ENCODE measurements at regions not wholly inside any gene's neighbourhood (a gene's known extent, or its start where the extent isn't known, plus 50 kb on each side); places are given as distances from the start of the nearest gene placed in this dataset.

DNA sequence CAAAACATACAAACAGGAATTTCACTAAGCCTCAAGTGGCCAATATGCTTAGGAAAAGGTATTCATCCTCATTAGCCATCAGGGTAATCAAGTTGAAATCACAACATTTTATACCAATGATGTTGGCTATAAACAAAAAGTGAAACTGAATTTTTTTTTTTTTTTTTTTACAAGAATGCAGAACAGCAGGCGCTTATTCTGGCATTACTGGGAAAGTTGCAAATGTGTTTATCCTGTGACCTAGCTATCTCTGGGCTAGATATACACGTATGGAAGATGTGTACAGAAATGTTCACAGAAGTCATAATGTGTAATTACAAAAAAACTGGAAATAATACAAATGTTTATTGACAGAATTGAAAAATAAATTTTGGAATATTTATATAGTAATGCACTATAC lies 1430.4 kb upstream of the TENM3 start:
- Histone ChIP-seq H3K27ac (no peak overlapping the region), H3K4me2 (no peak overlapping the region)

DNA sequence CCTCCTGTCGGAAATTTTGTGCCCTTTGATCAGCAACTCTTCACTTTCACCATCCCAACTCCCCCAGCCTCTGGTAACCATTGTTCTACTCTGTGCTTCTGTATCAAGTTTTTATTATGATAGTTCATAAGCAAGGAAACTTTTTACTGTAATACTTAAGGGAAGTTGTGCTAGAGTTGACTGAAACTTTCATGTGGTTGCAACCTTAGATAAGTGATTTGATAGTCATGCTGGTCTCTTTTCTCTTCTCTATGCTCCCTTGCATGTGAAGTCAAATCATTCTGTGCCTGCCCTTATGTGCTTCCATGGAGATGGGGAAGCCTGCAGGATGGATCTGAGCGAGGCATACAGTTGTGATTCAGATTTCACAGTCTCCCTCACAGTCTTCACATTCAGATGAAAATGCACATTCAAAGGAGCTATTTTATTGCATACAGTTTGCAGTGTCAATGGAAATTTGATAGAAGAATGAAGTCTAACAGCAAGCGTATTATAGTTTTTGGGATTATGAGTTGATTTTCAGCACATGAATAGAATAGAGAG lies 1428.3 kb upstream of the TENM3 start:
- TF ChIP-seq, protein P1, sequence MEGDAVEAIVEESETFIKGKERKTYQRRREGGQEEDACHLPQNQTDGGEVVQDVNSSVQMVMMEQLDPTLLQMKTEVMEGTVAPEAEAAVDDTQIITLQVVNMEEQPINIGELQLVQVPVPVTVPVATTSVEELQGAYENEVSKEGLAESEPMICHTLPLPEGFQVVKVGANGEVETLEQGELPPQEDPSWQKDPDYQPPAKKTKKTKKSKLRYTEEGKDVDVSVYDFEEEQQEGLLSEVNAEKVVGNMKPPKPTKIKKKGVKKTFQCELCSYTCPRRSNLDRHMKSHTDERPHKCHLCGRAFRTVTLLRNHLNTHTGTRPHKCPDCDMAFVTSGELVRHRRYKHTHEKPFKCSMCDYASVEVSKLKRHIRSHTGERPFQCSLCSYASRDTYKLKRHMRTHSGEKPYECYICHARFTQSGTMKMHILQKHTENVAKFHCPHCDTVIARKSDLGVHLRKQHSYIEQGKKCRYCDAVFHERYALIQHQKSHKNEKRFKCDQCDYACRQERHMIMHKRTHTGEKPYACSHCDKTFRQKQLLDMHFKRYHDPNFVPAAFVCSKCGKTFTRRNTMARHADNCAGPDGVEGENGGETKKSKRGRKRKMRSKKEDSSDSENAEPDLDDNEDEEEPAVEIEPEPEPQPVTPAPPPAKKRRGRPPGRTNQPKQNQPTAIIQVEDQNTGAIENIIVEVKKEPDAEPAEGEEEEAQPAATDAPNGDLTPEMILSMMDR (conservative IDR thresholded peaks at IDR 0.05; ENCODE audit: low read depth, low read length): no peak
- Histone ChIP-seq H3K4me1 (ENCODE audit: low read depth, poor library complexity, severe bottlenecking) (peaks cover 14% of the 10 kb centered on the region), H3K79me2 (ENCODE audit: insufficient read depth, low read depth) (no peaks in the 10 kb centered on the region), H4K20me1 (ENCODE audit: insufficient read depth) (no peaks in the 10 kb centered on the region), H3K36me3 (ENCODE audit: insufficient read depth) (no peaks in the 10 kb centered on the region), H3K27ac (no peak overlapping the region), H3K4me3 (IDR thresholded peaks at IDR 0.05; ENCODE audit: insufficient read depth, low read depth, low read length) (no peak overlapping the region), H3K9ac (no peak overlapping the region), H2AFZ (ENCODE audit: low read depth) (no peak overlapping the region), H3K27me3 (ENCODE audit: insufficient read depth, low read depth) (no peaks in the 10 kb centered on the region), H3K4me2 (no peak overlapping the region)

More for the DNA sequence above, 1430.4 kb upstream of the TENM3 start:
- TF ChIP-seq, protein P1 (conservative IDR thresholded peaks at IDR 0.05; ENCODE audit: low read depth, low read length): no peak
- no peaks in the 10 kb centered on the region for H3K36me3 ChIP-seq (ENCODE audit: insufficient read depth)
- H3K4me3 ChIP-seq (IDR thresholded peaks at IDR 0.05; ENCODE audit: insufficient read depth, low read depth, low read length): no peak overlapping the region
- H2AFZ ChIP-seq (ENCODE audit: low read depth): no peak overlapping the region
- no peak overlapping the region for H3K9ac ChIP-seq
- no peaks in the 10 kb centered on the region for H4K20me1 ChIP-seq (ENCODE audit: insufficient read depth)
- H3K79me2 ChIP-seq (ENCODE audit: insufficient read depth, low read depth): no peaks in the 10 kb centered on the region
- no peaks in the 10 kb centered on the region for H3K27me3 ChIP-seq (ENCODE audit: insufficient read depth, low read depth)
- H3K4me1 ChIP-seq (ENCODE audit: low read depth, poor library complexity, severe bottlenecking): peaks cover 14% of the 10 kb centered on the region

DNA sequence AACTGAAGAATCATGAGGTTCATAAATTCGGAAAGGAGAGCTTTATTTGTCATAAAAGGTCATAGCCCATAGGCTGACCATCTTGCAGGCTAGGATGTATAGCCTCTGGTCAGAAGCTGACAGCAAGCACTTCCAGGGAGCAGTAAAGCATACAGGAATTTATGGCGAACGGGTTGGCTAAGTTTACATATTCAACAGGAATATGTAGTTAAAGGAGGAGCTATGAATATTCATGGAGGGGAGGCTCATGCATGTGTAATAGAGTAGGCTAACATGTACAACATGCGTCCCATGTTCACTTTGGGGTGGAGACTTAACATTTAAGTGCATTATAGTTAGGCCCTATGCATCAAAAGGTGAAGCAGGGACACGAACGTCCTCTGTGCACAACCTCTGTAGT lies 1425.7 kb upstream of the TENM3 start:
- Histone ChIP-seq H3K9ac (no peak overlapping the region), H3K79me2 (ENCODE audit: insufficient read depth, low read depth) (no peaks in the 10 kb centered on the region), H3K27ac (no peak overlapping the region), H3K36me3 (ENCODE audit: insufficient read depth) (no peaks in the 10 kb centered on the region), H3K27me3 (ENCODE audit: insufficient read depth, low read depth) (no peaks in the 10 kb centered on the region), H3K4me2 (no peak overlapping the region), H4K20me1 (ENCODE audit: insufficient read depth) (no peaks in the 10 kb centered on the region), H3K4me1 (ENCODE audit: low read depth, poor library complexity, severe bottlenecking) (peaks cover 6% of the 10 kb centered on the region), H3K4me3 (IDR thresholded peaks at IDR 0.05; ENCODE audit: insufficient read depth, low read depth, low read length) (no peak overlapping the region), H2AFZ (ENCODE audit: low read depth) (no peak overlapping the region)
- TF ChIP-seq, protein P1 (conservative IDR thresholded peaks at IDR 0.05; ENCODE audit: low read depth, low read length): no peak

DNA sequence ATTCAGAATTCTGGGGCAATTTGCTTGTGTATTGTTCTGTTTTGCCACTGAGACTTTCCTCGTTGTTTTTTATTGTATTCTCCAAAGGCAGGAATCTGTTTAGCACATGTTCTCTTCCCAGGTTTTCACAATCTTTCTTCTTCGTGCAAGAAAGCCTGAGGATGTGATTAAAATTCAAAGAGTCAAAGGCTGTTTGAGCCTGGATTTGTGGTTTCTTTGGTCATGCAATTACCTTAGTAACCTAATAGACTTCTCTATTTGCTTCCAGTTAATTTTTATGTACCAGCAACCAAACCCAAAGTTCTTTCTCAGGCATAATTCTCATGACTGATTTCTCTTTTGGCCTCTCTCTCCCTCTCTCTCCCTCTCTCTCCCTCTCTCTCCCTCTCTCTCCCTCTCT lies 1420.1 kb upstream of the TENM3 start:
- no peak overlapping the region for H3K4me2 ChIP-seq
- H2AFZ ChIP-seq (ENCODE audit: low read depth): no peak overlapping the region
- no peak overlapping the region for H3K4me3 ChIP-seq (IDR thresholded peaks at IDR 0.05; ENCODE audit: insufficient read depth, low read depth, low read length)
- peaks cover 12% of the 10 kb centered on the region for H3K4me1 ChIP-seq (ENCODE audit: low read depth, poor library complexity, severe bottlenecking)
- H3K36me3 ChIP-seq (ENCODE audit: insufficient read depth): no peaks in the 10 kb centered on the region
- no peak overlapping the region for H3K9ac ChIP-seq
- H3K27ac ChIP-seq: no peak overlapping the region
- H3K27me3 ChIP-seq (ENCODE audit: insufficient read depth, low read depth): no peaks in the 10 kb centered on the region
- TF ChIP-seq, protein P1 (conservative IDR thresholded peaks at IDR 0.05; ENCODE audit: low read depth, low read length): no peak
- H4K20me1 ChIP-seq (ENCODE audit: insufficient read depth): no peaks in the 10 kb centered on the region
- no peaks in the 10 kb centered on the region for H3K79me2 ChIP-seq (ENCODE audit: insufficient read depth, low read depth)

Measured in KMS-11 (cell line).